Astrocyte (in vitro differentiated cells and primary cell): ENCODE measurements at regions not wholly inside any gene's neighbourhood (a gene's known extent, or its start where the extent isn't known, plus 50 kb on each side); places are given as distances from the start of the nearest gene placed in this dataset.

Source experiments
- DNase-seq: peaks from one replicate; pipeline ENCODE4 v3.0.0-alpha.2; 2010; ENCODE audit warnings: low read depth
- FAIRE-seq: peaks from 2 replicates; lab custom pipeline; 2011; peaks lifted over from hg19 to GRCh38; lab: Jason Lieb, UNC
- H2AFZ ChIP-seq: 2 replicates; pipeline ENCODE4 v1.6.0; 2012; ENCODE audit warnings: low read depth, low read length, inconsistent platforms
- H3K27ac ChIP-seq: 2 replicates; pipeline ENCODE4 v1.5.1; 2011; ENCODE audit warnings: low read depth, low read length, inconsistent platforms
- H3K27me3 ChIP-seq: 2 replicates; pipeline ENCODE4 v1.6.0; 2011; ENCODE audit warnings: low read length, inconsistent platforms; ENCODE audit not compliant: insufficient read depth
- H3K36me3 ChIP-seq: 2 replicates; pipeline ENCODE4 v1.5.1; 2011; ENCODE audit warnings: low read length, inconsistent platforms; ENCODE audit not compliant: insufficient read depth
- H3K4me1 ChIP-seq: 2 replicates; pipeline ENCODE4 v1.5.1; 2011; ENCODE audit warnings: low read length, inconsistent platforms; ENCODE audit not compliant: insufficient read depth
- H3K4me2 ChIP-seq: 2 replicates; pipeline ENCODE4 v1.6.0; 2012; ENCODE audit warnings: low read length, inconsistent platforms
- H3K4me3 ChIP-seq: 2 replicates; pipeline ENCODE4 v1.5.1; 2011; ENCODE audit warnings: low read depth, mild to moderate bottlenecking, low read length, inconsistent platforms; ENCODE audit not compliant: insufficient read depth
- H3K79me2 ChIP-seq: 2 replicates; pipeline ENCODE4 v1.6.0; 2012; ENCODE audit warnings: mild to moderate bottlenecking, low read length, inconsistent platforms; ENCODE audit not compliant: insufficient read depth
- H3K9ac ChIP-seq: 2 replicates; pipeline ENCODE4 v1.6.0; 2012; ENCODE audit warnings: mild to moderate bottlenecking, low read length, inconsistent platforms
- H3K9me3 ChIP-seq: 2 replicates; pipeline ENCODE4 v1.5.1; 2012; ENCODE audit warnings: low read depth, mild to moderate bottlenecking, low read length, inconsistent platforms; ENCODE audit not compliant: insufficient read depth
- H4K20me1 ChIP-seq: 2 replicates; pipeline ENCODE4 v1.6.0; 2012; ENCODE audit warnings: low read length, inconsistent platforms; ENCODE audit not compliant: insufficient read depth
- H3K27ac Mint-ChIP-seq: one replicate; pipeline ENCODE4 v1.8.0; 2021; ENCODE audit warnings: mild to moderate bottlenecking, mixed read lengths; ENCODE audit not compliant: unreplicated experiment
- H3K27me3 Mint-ChIP-seq: one replicate; pipeline ENCODE4 v1.8.0; 2021; ENCODE audit warnings: low read depth, mixed read lengths; ENCODE audit not compliant: unreplicated experiment
- H3K36me3 Mint-ChIP-seq: one replicate; pipeline ENCODE4 v1.8.0; 2021; ENCODE audit warnings: low read depth, mixed read lengths; ENCODE audit not compliant: unreplicated experiment
- H3K4me1 Mint-ChIP-seq: one replicate; pipeline ENCODE4 v1.8.0; 2021; ENCODE audit warnings: low read depth, mixed read lengths; ENCODE audit not compliant: unreplicated experiment
- H3K4me3 Mint-ChIP-seq: one replicate; pipeline ENCODE4 v1.8.0; 2021; ENCODE audit warnings: mild to moderate bottlenecking, moderate library complexity, mixed read lengths; ENCODE audit not compliant: unreplicated experiment
- H3K9me3 Mint-ChIP-seq: one replicate; pipeline ENCODE4 v1.8.0; 2021; ENCODE audit warnings: mild to moderate bottlenecking, mixed read lengths; ENCODE audit not compliant: unreplicated experiment
- EZH2 ChIP-seq: IDR thresholded peaks from 2 replicates; pipeline ENCODE4 v1.6.1; 2012; ENCODE audit warnings: mild to moderate bottlenecking, low read length, inconsistent platforms; ENCODE audit not compliant: insufficient read depth
- TF ChIP-seq, protein P1 (sequence below): IDR thresholded peaks from 2 replicates; pipeline ENCODE4 v1.5.1; 2011; ENCODE audit warnings: low read depth, mild to moderate bottlenecking, inconsistent platforms, low read length, moderate library complexity; ENCODE audit not compliant: insufficient read depth

DNA sequence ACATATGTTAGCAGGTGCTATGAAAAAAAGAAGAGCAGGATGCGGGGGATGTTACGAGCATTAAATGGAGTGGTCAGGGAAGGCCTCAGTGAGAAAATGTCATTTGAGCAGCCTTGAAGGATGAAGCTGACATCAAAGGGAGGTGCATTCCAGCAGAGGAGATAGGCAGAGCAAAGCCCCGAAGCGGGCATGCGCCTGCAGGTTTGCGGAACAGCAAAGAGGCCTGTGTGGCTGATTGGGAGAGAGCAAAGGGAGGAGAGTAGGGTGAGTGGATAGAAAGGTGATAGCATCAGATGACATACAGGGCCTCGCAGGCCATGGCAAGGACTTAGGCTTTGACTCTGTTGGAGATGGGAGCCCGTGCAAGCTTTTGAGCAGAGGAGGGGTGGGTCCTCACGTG lies 95.4 kb upstream of the GPR50 start:
- Histone ChIP-seq H3K27ac (no peak overlapping the region), H2AFZ (no peak overlapping the region)
- peaks cover 33% of the 10 kb centered on the region for H3K27me3 Mint-ChIP-seq

GRCh38 chrX:151082077-151082948 lies 94.1 kb upstream of the GPR50 start:
- DNase-seq: peak; percentile 7
- peak overlapping the region; percentile 42 for H3K9ac ChIP-seq
- no peaks in the 10 kb centered on the region for H3K27me3 ChIP-seq
- peak overlapping the region; percentile 78 for H3K4me2 ChIP-seq
- H2AFZ ChIP-seq: peak overlapping the region; percentile 81
- H4K20me1 ChIP-seq: no peaks in the 10 kb centered on the region
- Mint-ChIP-seq H3K4me1 (no peaks in the 10 kb centered on the region), H3K36me3 (no peaks in the 10 kb centered on the region), H3K27me3 (peaks cover 33% of the 10 kb centered on the region), H3K4me3 (no peak overlapping the region), H3K27ac (no peak overlapping the region), H3K9me3 (no peaks in the 10 kb centered on the region)
- H3K4me3 ChIP-seq: no peak overlapping the region
- H3K36me3 ChIP-seq: no peaks in the 10 kb centered on the region
- H3K27ac ChIP-seq: no peak overlapping the region
- peaks cover 2% of the 10 kb centered on the region for H3K4me1 ChIP-seq
- FAIRE-seq: peak; percentile 34
- no peaks in the 10 kb centered on the region for H3K79me2 ChIP-seq
- H3K9me3 ChIP-seq: no peaks in the 10 kb centered on the region
- TF ChIP-seq EZH2: no peak
- TF ChIP-seq, protein P1, sequence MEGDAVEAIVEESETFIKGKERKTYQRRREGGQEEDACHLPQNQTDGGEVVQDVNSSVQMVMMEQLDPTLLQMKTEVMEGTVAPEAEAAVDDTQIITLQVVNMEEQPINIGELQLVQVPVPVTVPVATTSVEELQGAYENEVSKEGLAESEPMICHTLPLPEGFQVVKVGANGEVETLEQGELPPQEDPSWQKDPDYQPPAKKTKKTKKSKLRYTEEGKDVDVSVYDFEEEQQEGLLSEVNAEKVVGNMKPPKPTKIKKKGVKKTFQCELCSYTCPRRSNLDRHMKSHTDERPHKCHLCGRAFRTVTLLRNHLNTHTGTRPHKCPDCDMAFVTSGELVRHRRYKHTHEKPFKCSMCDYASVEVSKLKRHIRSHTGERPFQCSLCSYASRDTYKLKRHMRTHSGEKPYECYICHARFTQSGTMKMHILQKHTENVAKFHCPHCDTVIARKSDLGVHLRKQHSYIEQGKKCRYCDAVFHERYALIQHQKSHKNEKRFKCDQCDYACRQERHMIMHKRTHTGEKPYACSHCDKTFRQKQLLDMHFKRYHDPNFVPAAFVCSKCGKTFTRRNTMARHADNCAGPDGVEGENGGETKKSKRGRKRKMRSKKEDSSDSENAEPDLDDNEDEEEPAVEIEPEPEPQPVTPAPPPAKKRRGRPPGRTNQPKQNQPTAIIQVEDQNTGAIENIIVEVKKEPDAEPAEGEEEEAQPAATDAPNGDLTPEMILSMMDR: peak; percentile 52

More for the DNA sequence above, 95.4 kb upstream of the GPR50 start:
- H3K4me3 ChIP-seq: no peak overlapping the region
- no peaks in the 10 kb centered on the region for H3K79me2 ChIP-seq
- DNase-seq (no peak), FAIRE-seq (peak; percentile 20)
- no peaks in the 10 kb centered on the region for H3K36me3 ChIP-seq
- H3K9me3 Mint-ChIP-seq: no peaks in the 10 kb centered on the region
- H3K36me3 Mint-ChIP-seq: no peaks in the 10 kb centered on the region
- no peaks in the 10 kb centered on the region for H3K27me3 ChIP-seq
- no peak overlapping the region for H3K4me3 Mint-ChIP-seq
- no peaks in the 10 kb centered on the region for H3K9me3 ChIP-seq
- H4K20me1 ChIP-seq: no peaks in the 10 kb centered on the region
- peaks cover 2% of the 10 kb centered on the region for H3K4me1 ChIP-seq
- H3K4me2 ChIP-seq: no peak overlapping the region
- H3K27ac Mint-ChIP-seq: no peak overlapping the region
- no peaks in the 10 kb centered on the region for H3K4me1 Mint-ChIP-seq
- TF ChIP-seq EZH2: no peak
- TF ChIP-seq, protein P1: no peak
- no peak overlapping the region for H3K9ac ChIP-seq

DNA sequence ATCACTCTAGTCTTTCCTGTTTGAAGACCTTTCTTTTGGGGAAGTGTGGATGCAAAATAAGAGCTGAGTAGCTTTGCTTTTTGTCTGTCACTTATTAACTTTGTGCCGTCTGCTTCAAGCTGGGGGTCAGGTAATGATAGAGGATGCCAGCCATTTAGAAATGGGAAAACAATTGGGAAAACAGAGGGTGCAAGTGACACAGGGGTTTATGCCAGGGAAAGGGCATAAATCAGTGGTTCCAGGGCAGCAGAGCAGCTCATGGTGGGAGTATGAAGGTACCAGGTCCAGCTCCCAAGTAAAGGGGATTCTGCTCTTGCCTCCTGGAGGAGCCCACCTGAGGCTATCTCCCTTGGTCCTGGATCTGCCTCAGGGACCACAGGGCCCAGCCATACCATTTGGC lies 91.9 kb upstream of the GPR50 start:
- TF ChIP-seq, protein P1: no peak
- no peak for TF ChIP-seq EZH2
- Mint-ChIP-seq H3K36me3 (no peaks in the 10 kb centered on the region), H3K4me3 (no peak overlapping the region), H3K9me3 (no peaks in the 10 kb centered on the region), H3K4me1 (no peaks in the 10 kb centered on the region), H3K27me3 (peaks cover 33% of the 10 kb centered on the region), H3K27ac (no peak overlapping the region)
- DNase-seq (no peak), FAIRE-seq (peak; percentile 47)
- Histone ChIP-seq H3K4me3 (no peak overlapping the region), H3K9ac (no peak overlapping the region), H3K27me3 (no peaks in the 10 kb centered on the region), H4K20me1 (no peaks in the 10 kb centered on the region), H3K36me3 (no peaks in the 10 kb centered on the region), H3K4me1 (peaks cover 2% of the 10 kb centered on the region), H3K9me3 (no peaks in the 10 kb centered on the region), H3K27ac (no peak overlapping the region), H3K4me2 (no peak overlapping the region), H3K79me2 (no peaks in the 10 kb centered on the region), H2AFZ (no peak overlapping the region)
